Lower lobe of right lung (tissue), 2 donors: ENCODE measurements at regions not wholly inside any gene's neighbourhood (a gene's known extent, or its start where the extent isn't known, plus 50 kb on each side); places are given as distances from the start of the nearest gene placed in this dataset.

ENCODE experiments used
- ATAC-seq, 2 donors: fragments of 200-7000 bp; cut with Tn5 transposase; one replicate each; pipeline ENCODE4 v1.9.1; 2020 to 2022; ENCODE audit warnings: mild to moderate bottlenecking in 2 of 2, moderate library complexity in 2 of 2
- DNase-seq: peaks from one replicate; pipeline ENCODE4 v3.0.0-alpha.2; 2020
- H3K27ac ChIP-seq: fragments of 200-600 bp; one replicate; pipeline ENCODE4 v1.8.0; 2022
- H3K27me3 ChIP-seq: fragments of 200-600 bp; one replicate; pipeline ENCODE4 v1.8.0; 2022; ENCODE audit warnings: low read depth
- H3K36me3 ChIP-seq: fragments of 200-600 bp; one replicate; pipeline ENCODE4 v1.8.0; 2022; ENCODE audit warnings: mild to moderate bottlenecking
- H3K4me1 ChIP-seq: fragments of 200-600 bp; one replicate; pipeline ENCODE4 v1.8.0; 2022
- H3K4me3 ChIP-seq: fragments of 200-600 bp; one replicate; pipeline ENCODE4 v1.8.0; 2022; ENCODE audit warnings: mild to moderate bottlenecking
- H3K9me3 ChIP-seq: fragments of 200-600 bp; one replicate; pipeline ENCODE4 v1.8.0; 2022
- CTCF ChIP-seq: fragments of 200-600 bp; IDR thresholded peaks from one replicate; pipeline ENCODE4 v1.8.0; 2022; ENCODE audit warnings: antibody characterized with exemption, mild to moderate bottlenecking
- intact Hi-C: fragments of 100-400 bp; cut with DNase I; formaldehyde crosslinking; loops from one replicate; pipeline ENCODE4 v1.11.0; 2022
- donor health status: DM: no; HTN: yes; CAD: no; lungs with severe emphysema.

DNA sequence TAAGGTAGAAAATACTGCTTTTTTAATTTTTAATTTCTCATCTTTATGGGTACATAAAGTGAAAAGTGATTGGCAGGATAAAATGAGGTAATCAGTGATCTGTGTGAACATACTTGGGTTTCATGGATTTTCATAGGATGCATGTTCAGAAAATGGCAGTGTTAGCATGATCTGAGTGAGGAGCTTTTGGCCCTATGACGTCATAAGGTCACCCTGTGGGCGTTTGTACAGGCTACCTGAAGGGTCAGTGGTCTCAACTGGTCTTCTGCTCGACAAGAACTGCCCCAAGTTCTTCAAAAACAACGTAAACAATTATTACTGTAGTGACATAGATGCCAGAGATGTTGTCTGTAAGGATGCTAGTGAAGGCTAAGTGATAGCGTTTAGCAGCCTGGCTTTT lies 124.5 kb upstream of the OSTN start:
- Histone ChIP-seq H3K4me1 (no peaks in the 10 kb centered on the region), H3K36me3 (no peaks in the 10 kb centered on the region), H3K9me3 (no peaks in the 10 kb centered on the region), H3K27ac (no peak overlapping the region), H3K27me3 (no peaks in the 10 kb centered on the region), H3K4me3 (no peak overlapping the region)
- intact Hi-C loops, result no loop called here
- no peak for DNase-seq
- ATAC-seq, result no peak
- no peak for TF ChIP-seq CTCF

GRCh38 chr3:191070762-191071403 lies 128.2 kb upstream of the OSTN start:
- no peak overlapping the region for H3K4me3 ChIP-seq
- intact Hi-C loops, result no loop called here
- H3K4me1 ChIP-seq, result no peaks in the 10 kb centered on the region
- no peaks in the 10 kb centered on the region for H3K36me3 ChIP-seq
- no peak for DNase-seq
- no peak overlapping the region for H3K27ac ChIP-seq
- no peak for ATAC-seq
- H3K9me3 ChIP-seq, result no peaks in the 10 kb centered on the region
- TF ChIP-seq CTCF, result no peak
- no peaks in the 10 kb centered on the region for H3K27me3 ChIP-seq

DNA sequence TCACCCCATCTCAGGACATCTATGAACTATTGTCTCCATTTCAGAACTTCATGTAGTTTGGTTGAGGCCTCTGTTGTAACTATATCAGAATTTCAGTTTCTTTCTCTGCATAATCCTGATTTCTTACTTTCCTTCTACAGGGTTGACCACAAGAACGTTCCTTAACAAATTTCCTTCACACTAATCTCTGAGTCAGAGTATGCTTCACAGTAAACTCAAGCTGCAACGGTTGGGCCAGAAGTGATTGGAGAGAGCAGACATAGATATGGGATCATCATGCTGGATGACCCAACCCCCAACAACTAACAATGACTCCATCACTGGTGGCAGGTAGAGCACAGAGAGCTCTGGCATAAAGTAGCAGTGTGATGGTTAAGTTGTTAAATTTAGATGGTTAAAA lies 128.8 kb upstream of the OSTN start:
- Histone ChIP-seq H3K27me3 (no peaks in the 10 kb centered on the region), H3K9me3 (no peaks in the 10 kb centered on the region), H3K27ac (no peak overlapping the region), H3K36me3 (no peaks in the 10 kb centered on the region), H3K4me3 (no peak overlapping the region), H3K4me1 (no peaks in the 10 kb centered on the region)
- intact Hi-C loops, result no loop called here
- no peak for ATAC-seq
- DNase-seq, result no peak
- no peak for TF ChIP-seq CTCF

GRCh38 chr3:191068946-191069813 lies 129.9 kb upstream of the OSTN start:
- Histone ChIP-seq H3K36me3 (no peaks in the 10 kb centered on the region), H3K27me3 (no peaks in the 10 kb centered on the region), H3K27ac (no peak overlapping the region), H3K4me1 (no peaks in the 10 kb centered on the region), H3K4me3 (no peak overlapping the region), H3K9me3 (no peaks in the 10 kb centered on the region)
- intact Hi-C loops, result no loop called here
- ATAC-seq, result no peak
- TF ChIP-seq CTCF, result no peak
- no peak for DNase-seq

DNA sequence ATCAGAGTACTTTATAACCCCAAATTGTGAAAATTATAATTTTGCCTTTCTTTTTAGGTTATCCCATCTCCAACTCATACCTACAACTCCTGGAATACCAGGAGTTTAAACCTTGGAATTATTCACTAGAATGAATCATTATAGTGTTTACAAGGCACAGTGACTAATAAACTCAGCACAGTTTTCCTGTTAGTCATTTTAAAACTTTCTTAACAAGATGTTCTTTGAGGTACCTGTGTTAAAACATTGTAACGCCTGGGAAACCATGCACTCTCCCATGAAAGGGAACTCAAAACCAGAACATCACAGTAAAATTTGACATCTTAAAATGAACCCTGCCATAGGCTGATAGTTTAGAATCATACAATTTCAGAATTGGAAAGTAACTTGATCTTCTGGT lies 132.4 kb upstream of the OSTN start:
- Histone ChIP-seq H3K27ac (no peak overlapping the region), H3K9me3 (no peaks in the 10 kb centered on the region), H3K36me3 (no peaks in the 10 kb centered on the region), H3K4me1 (no peaks in the 10 kb centered on the region), H3K4me3 (no peak overlapping the region), H3K27me3 (no peaks in the 10 kb centered on the region)
- intact Hi-C loops, result no loop called here
- no peak for TF ChIP-seq CTCF
- ATAC-seq, result no peak
- no peak for DNase-seq
